ENCODE measurements at regions not wholly inside any gene's neighbourhood (a gene's known extent, or its start where the extent isn't known, plus 50 kb on each side); places are given as distances from the start of the nearest gene placed in this dataset.

GRCh38 chr6:156598071-156598854 lies 178.9 kb upstream of the ARID1B start:
- no peak overlapping the region for H3K27ac ChIP-seq
- no peaks in the 10 kb centered on the region for H3K27me3 ChIP-seq
- H3K9me3 ChIP-seq = no peaks in the 10 kb centered on the region
- TF ChIP-seq CTCF (IDR thresholded peaks at IDR 0.05) = no peak
- H3K36me3 ChIP-seq = no peaks in the 10 kb centered on the region
- no peaks in the 10 kb centered on the region for H3K4me1 ChIP-seq
- DNase-seq (ENCODE audit: low spot score in 2 of 2) = no peak
- intact Hi-C loops (cut with DNase I) = no loop called here
- H3K4me3 ChIP-seq = no peak overlapping the region

DNA sequence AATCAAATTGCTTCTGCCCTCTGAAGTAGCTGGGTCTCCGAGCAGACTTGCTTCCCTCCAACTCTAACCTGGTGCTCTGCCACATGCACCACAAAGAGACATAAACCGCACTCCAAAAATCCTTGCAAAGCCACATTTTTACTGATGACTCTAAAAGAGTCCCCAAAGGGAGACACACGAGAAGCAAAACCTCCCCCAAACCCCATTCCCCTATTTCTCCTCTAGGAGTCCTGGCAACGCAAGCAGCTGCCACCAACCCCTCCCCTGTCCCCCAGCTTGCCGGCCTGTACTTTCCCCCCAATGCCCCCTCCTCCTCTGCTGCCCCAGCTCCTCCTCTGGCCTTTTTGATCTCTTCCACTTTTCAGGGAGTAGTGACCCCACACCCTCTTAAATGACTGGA lies 180.1 kb upstream of the ARID1B start:
- no peak for DNase-seq (ENCODE audit: low spot score in 2 of 2)
- Histone ChIP-seq H3K27me3 (no peaks in the 10 kb centered on the region), H3K4me1 (no peaks in the 10 kb centered on the region), H3K9me3 (no peaks in the 10 kb centered on the region), H3K27ac (no peak overlapping the region), H3K4me3 (no peak overlapping the region), H3K36me3 (no peaks in the 10 kb centered on the region)
- intact Hi-C loops (cut with DNase I) = no loop called here
- no peak for TF ChIP-seq CTCF (IDR thresholded peaks at IDR 0.05)

DNA sequence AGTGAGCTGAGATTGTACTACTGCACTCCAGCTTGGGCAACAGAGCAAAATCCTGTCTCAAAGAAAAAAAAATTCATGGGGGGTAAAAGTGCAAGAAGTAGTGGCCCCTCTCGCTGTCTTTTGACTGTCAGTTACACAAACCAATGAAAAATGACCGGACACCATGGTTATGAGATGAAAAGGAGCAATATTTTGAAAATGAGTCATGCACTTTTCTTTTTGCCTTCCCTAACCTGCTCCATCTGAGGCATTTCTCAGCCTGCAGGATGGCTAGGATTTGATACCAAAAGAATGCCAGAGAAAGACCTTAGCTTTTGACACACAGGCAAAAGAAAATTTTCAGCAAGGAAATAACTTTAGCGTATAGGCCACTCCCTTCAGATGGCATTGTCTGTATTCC lies 181.7 kb upstream of the ARID1B start:
- no peaks in the 10 kb centered on the region for H3K36me3 ChIP-seq
- no peak for TF ChIP-seq CTCF (IDR thresholded peaks at IDR 0.05)
- intact Hi-C loops (cut with DNase I) = no loop called here
- H3K9me3 ChIP-seq = no peaks in the 10 kb centered on the region
- H3K27me3 ChIP-seq = no peaks in the 10 kb centered on the region
- no peak overlapping the region for H3K4me3 ChIP-seq
- no peaks in the 10 kb centered on the region for H3K4me1 ChIP-seq
- DNase-seq (ENCODE audit: low spot score in 2 of 2) = no peak
- no peak overlapping the region for H3K27ac ChIP-seq

GRCh38 chr6:156593893-156594292 lies 183.3 kb upstream of the ARID1B start:
- H3K36me3 ChIP-seq = no peaks in the 10 kb centered on the region
- no peaks in the 10 kb centered on the region for H3K27me3 ChIP-seq
- no peak overlapping the region for H3K4me3 ChIP-seq
- no peak for TF ChIP-seq CTCF (IDR thresholded peaks at IDR 0.05)
- H3K27ac ChIP-seq = no peak overlapping the region
- no peaks in the 10 kb centered on the region for H3K9me3 ChIP-seq
- intact Hi-C loops (cut with DNase I) = no loop called here
- no peaks in the 10 kb centered on the region for H3K4me1 ChIP-seq
- no peak for DNase-seq (ENCODE audit: low spot score in 2 of 2)

DNA sequence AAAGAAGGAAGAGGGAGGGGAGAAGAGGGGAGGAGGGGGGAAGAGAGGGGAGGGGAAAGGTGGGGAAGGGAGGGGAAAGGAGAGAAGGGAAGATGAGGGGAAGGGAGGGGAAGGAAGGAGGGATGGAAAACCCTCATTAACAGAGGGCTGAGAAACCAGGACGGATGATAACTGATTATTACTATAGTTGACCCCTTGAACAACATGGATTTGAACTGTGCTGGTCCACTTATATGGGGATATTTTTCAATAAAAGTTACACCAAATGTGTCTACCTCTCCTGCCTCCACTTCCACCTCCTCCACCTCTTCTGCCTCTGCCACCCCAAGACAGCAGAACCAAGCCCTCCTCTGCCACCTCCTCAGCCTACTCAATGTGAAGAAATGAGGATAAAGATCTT lies 184.1 kb upstream of the ARID1B start:
- TF ChIP-seq CTCF (IDR thresholded peaks at IDR 0.05) = no peak
- Histone ChIP-seq H3K9me3 (no peaks in the 10 kb centered on the region), H3K36me3 (no peaks in the 10 kb centered on the region), H3K4me1 (no peaks in the 10 kb centered on the region), H3K27ac (no peak overlapping the region), H3K4me3 (no peak overlapping the region), H3K27me3 (no peaks in the 10 kb centered on the region)
- DNase-seq (ENCODE audit: low spot score in 2 of 2) = no peak
- intact Hi-C loops (cut with DNase I) = no loop called here

DNA sequence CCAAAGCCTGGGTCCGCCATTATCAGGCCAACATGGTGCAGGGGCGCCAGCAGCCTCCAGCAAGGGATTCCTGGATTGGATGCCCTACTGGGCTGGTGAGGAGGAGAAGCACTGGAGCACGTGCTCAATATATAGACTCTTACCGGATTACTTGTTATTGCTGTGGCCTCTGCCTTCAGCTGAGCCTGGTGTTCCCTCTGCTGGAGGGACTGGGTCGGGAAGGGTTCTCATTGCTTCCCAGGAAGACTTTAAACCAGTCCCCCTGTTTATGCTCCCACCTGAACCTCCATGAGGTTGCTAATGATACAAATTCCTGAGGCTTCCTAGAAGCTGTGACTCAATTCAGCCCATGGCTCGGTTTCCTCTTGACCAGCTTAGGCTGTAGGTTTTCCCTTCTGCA lies 186.7 kb upstream of the ARID1B start:
- no peak overlapping the region for H3K27ac ChIP-seq
- H3K27me3 ChIP-seq = no peaks in the 10 kb centered on the region
- no peak for TF ChIP-seq CTCF (IDR thresholded peaks at IDR 0.05)
- no peaks in the 10 kb centered on the region for H3K4me1 ChIP-seq
- no peak overlapping the region for H3K4me3 ChIP-seq
- no peaks in the 10 kb centered on the region for H3K9me3 ChIP-seq
- intact Hi-C loops (cut with DNase I) = no loop called here
- no peak for DNase-seq (ENCODE audit: low spot score in 2 of 2)
- no peaks in the 10 kb centered on the region for H3K36me3 ChIP-seq

All from ascending aorta (tissue), 2 donors.